Smooth muscle cell (in vitro differentiated cells): ENCODE measurements at regions not wholly inside any gene's neighbourhood (a gene's known extent, or its start where the extent isn't known, plus 50 kb on each side); places are given as distances from the start of the nearest gene placed in this dataset.

Experiments
- DNase-seq: peaks from one replicate; lab custom pipeline; 2025; ENCODE audit not compliant: unreplicated experiment; lab: John Stamatoyannopoulos, UW
- H2AFZ ChIP-seq: fragments of 200-600 bp; sonication (generic); 2 replicates; pipeline ENCODE4 v1.6.0; 2016; ENCODE audit warnings: antibody characterized with exemption, low read depth, mild to moderate bottlenecking
- H3F3A ChIP-seq: fragments of 200-600 bp; sonication (generic); 2 replicates; pipeline ENCODE4 v1.6.0; 2017; ENCODE audit warnings: antibody characterized with exemption, low read depth
- H3K27ac ChIP-seq: fragments of 200-600 bp; sonication (generic); 2 replicates; pipeline ENCODE4 v1.5.1; 2016; ENCODE audit warnings: low read depth, mild to moderate bottlenecking
- H3K27me3 ChIP-seq: fragments of 200-600 bp; sonication (generic); 2 replicates; pipeline ENCODE4 v1.6.1; 2016; ENCODE audit warnings: low read depth, mild to moderate bottlenecking
- H3K36me3 ChIP-seq: fragments of 200-600 bp; sonication (generic); 2 replicates; pipeline ENCODE4 v1.5.1; 2016; ENCODE audit warnings: low read depth
- H3K4me1 ChIP-seq: fragments of 200-600 bp; sonication (generic); 2 replicates; pipeline ENCODE4 v1.5.1; 2016; ENCODE audit warnings: low read depth
- H3K4me2 ChIP-seq: fragments of 200-600 bp; sonication (generic); 2 replicates; pipeline ENCODE4 v1.6.0; 2016; ENCODE audit warnings: mild to moderate bottlenecking
- H3K4me3 ChIP-seq: fragments of 200-600 bp; sonication (generic); 2 replicates; pipeline ENCODE4 v1.5.1; 2016; ENCODE audit warnings: mild to moderate bottlenecking
- H3K79me2 ChIP-seq: fragments of 200-600 bp; sonication (generic); 2 replicates; pipeline ENCODE4 v1.6.0; 2016; ENCODE audit warnings: low read depth, mild to moderate bottlenecking
- H3K9ac ChIP-seq: fragments of 200-600 bp; sonication (generic); 2 replicates; pipeline ENCODE4 v1.6.0; 2016; ENCODE audit warnings: low read depth
- H3K9me3 ChIP-seq: fragments of 200-600 bp; sonication (generic); replicated peaks from 2 replicates; pipeline ENCODE4 v1.5.1; 2016; ENCODE audit warnings: low read depth
- H4K20me1 ChIP-seq: fragments of 200-600 bp; sonication (generic); 2 replicates; pipeline ENCODE4 v1.6.0; 2016; ENCODE audit warnings: low read depth
- CTCF ChIP-seq: fragments of 200-600 bp; sonication (generic); IDR thresholded peaks from 2 replicates; pipeline ENCODE4 v1.5.1; 2017; ENCODE audit warnings: borderline replicate concordance, mild to moderate bottlenecking, antibody characterized with exemption; ENCODE audit not compliant: insufficient read depth, poor library complexity, severe bottlenecking
- WGBS: methylation state at CpG from one replicate; pipeline ENCODE4 v1.1.7; 2016; ENCODE audit warnings: low lambda C conversion rate; 5-methylcytosine and 5-hydroxymethylcytosine counted together

DNA sequence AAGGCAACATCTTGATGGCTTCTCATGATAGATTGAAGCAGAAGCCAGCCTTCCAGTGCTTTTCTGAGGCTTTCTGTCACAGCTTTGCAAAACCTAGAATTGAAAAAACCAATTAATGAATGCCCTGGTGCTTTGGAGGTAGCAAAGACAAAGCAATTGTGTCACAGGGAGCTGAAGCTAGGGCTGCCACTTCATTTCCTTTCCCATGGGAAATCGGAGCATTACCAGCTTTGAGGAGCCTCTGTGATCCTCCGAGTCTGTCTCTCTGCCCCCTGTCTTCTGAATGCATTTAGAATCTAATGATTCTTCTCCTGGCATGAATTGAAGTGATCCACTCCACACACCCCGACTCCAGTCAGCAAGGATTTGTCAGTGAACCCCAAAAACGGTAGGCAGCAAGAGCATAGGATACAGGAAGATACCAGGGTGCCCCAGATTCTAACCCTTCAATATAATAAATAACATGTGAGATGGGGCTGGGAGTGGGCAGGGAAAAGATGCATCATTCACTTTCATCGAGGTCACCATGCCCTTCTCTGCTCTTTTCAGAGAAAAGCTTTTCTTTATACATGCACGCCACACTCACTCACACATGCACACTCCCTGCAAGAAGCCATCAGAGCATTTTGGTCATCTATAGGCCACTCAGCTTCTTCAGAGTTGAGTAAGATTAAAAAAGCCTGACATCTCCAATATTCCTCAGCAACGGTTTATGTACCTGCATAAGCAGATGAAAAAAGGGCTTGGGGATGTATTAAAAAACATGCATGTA lies 247.7 kb upstream of the ZNF462 start:
- H3K36me3 ChIP-seq, result no peaks in the 10 kb centered on the region
- no peak overlapping the region for H3K4me3 ChIP-seq
- H4K20me1 ChIP-seq, result no peaks in the 10 kb centered on the region
- DNase-seq, result no peak
- H3K9ac ChIP-seq, result no peak overlapping the region
- no peaks in the 10 kb centered on the region for H3K79me2 ChIP-seq
- H3K27ac ChIP-seq, result no peak overlapping the region
- H3K4me1 ChIP-seq, result peaks cover 43% of the 10 kb centered on the region
- H3F3A ChIP-seq, result no peaks in the 10 kb centered on the region
- 91% methylated on average over 7 of the region's 7 CpGs for WGBS
- H3K4me2 ChIP-seq, result no peak overlapping the region
- no peak overlapping the region for H2AFZ ChIP-seq
- no peaks in the 10 kb centered on the region for H3K9me3 ChIP-seq
- H3K27me3 ChIP-seq, result no peaks in the 10 kb centered on the region
- TF ChIP-seq CTCF, result no peak

DNA sequence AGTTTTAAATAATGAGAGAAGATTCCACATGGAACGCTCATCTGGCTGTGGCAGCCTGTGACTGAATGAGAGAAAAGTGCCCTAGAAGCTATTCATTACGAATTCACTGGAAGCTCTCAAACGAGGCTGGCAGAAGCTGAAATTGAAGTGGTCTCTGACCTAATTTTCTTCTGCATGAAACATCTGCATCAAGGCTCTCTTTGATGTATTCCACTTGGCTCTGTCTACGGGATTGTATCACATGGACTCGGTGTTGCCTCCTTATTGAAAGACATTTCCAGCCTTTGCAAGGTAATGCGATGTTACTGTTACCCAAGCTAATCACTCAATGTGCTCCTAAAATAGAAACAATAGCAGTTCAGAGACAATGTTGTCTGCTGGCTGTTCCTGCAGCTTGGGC lies 246.9 kb upstream of the ZNF462 start:
- no peak overlapping the region for H3K4me2 ChIP-seq
- no peak overlapping the region for H3K9ac ChIP-seq
- 75% methylated on average over 6 of the region's 6 CpGs for WGBS
- no peaks in the 10 kb centered on the region for H3K27me3 ChIP-seq
- H3K9me3 ChIP-seq, result no peaks in the 10 kb centered on the region
- TF ChIP-seq CTCF, result no peak
- H3K36me3 ChIP-seq, result no peaks in the 10 kb centered on the region
- no peak for DNase-seq
- peaks cover 51% of the 10 kb centered on the region for H3K4me1 ChIP-seq
- no peaks in the 10 kb centered on the region for H4K20me1 ChIP-seq
- peaks cover 6% of the 10 kb centered on the region for H3F3A ChIP-seq
- no peak overlapping the region for H3K27ac ChIP-seq
- no peaks in the 10 kb centered on the region for H3K79me2 ChIP-seq
- H3K4me3 ChIP-seq, result no peak overlapping the region
- H2AFZ ChIP-seq, result no peak overlapping the region

- Histone ChIP-seq H3K79me2 (no peaks in the 10 kb centered on the region), H3K9me3 (no peaks in the 10 kb centered on the region), H3K4me2 (no peak overlapping the region), H3K36me3 (no peaks in the 10 kb centered on the region), H3F3A (peaks cover 6% of the 10 kb centered on the region), H3K4me3 (no peak overlapping the region), H4K20me1 (no peaks in the 10 kb centered on the region), H3K4me1 (peaks cover 56% of the 10 kb centered on the region), H3K27me3 (no peaks in the 10 kb centered on the region), H3K27ac (no peak overlapping the region), H2AFZ (no peak overlapping the region), H3K9ac (no peak overlapping the region)
- 86% methylated on average over 7 of the region's 7 CpGs for WGBS
- DNase-seq, result no peak
- no peak for TF ChIP-seq CTCF
These were observed 246.1 kb upstream of the ZNF462 start for GRCh38 chr9:106616851-106617345.

GRCh38 chr9:106619211-106619610 lies 243.8 kb upstream of the ZNF462 start:
- Histone ChIP-seq H3K79me2 (no peaks in the 10 kb centered on the region), H3K36me3 (no peaks in the 10 kb centered on the region), H3F3A (peaks cover 6% of the 10 kb centered on the region), H3K27me3 (no peaks in the 10 kb centered on the region), H3K4me2 (peak overlapping the region; percentile 58), H2AFZ (no peak overlapping the region), H3K4me3 (no peak overlapping the region), H3K27ac (peak overlapping the region; percentile 63), H4K20me1 (no peaks in the 10 kb centered on the region), H3K9me3 (no peaks in the 10 kb centered on the region), H3K9ac (no peak overlapping the region), H3K4me1 (peaks cover 57% of the 10 kb centered on the region)
- WGBS, result 40% methylated on average over 1 of the region's 1 CpG
- DNase-seq, result no peak
- TF ChIP-seq CTCF, result no peak
